NCI-H2029 treated with DMSO at 0.1 percent for 48 hours (cell line): ENCODE measurements at regions not wholly inside any gene's neighbourhood (a gene's known extent, or its start where the extent isn't known, plus 50 kb on each side); places are given as distances from the start of the nearest gene placed in this dataset.

Experiments
- DNase-seq: peaks from one replicate; lab custom pipeline; 2025; lab: John Stamatoyannopoulos, UW

GRCh38 chr2:81942136-81942680 lies 1637.7 kb upstream of the LRRTM1 start:
- DNase-seq, result no peak

- DNase-seq, result no peak
Observed at GRCh38 chr2:81940266-81940955, 1635.9 kb upstream of the LRRTM1 start.

GRCh38 chr2:81937944-81938343 lies 1633.4 kb upstream of the LRRTM1 start:
- no peak for DNase-seq

GRCh38 chr2:81903534-81903933 lies 1599.0 kb upstream of the LRRTM1 start:
- no peak for DNase-seq

GRCh38 chr2:81901017-81901416 lies 1596.5 kb upstream of the LRRTM1 start:
- no peak for DNase-seq

GRCh38 chr2:81895620-81896250 lies 1591.2 kb upstream of the LRRTM1 start:
- DNase-seq, result no peak

GRCh38 chr2:81894451-81894990 lies 1590.0 kb upstream of the LRRTM1 start:
- no peak for DNase-seq

GRCh38 chr2:81876624-81877023 lies 1572.1 kb upstream of the LRRTM1 start:
- no peak for DNase-seq

GRCh38 chr2:81872006-81872405 lies 1567.5 kb upstream of the LRRTM1 start:
- no peak for DNase-seq

- DNase-seq, result no peak
Observed at GRCh38 chr2:81870119-81870518, 1565.6 kb upstream of the LRRTM1 start.

- DNase-seq, result no peak
Observed at GRCh38 chr2:81858998-81859397, 1554.4 kb upstream of the LRRTM1 start.

GRCh38 chr2:81853341-81853740 lies 1548.8 kb upstream of the LRRTM1 start:
- DNase-seq, result no peak

- DNase-seq, result no peak
Observed at GRCh38 chr2:81852651-81853050, 1548.1 kb upstream of the LRRTM1 start.

- DNase-seq, result no peak
Observed at GRCh38 chr2:81839780-81840179, 1535.2 kb upstream of the LRRTM1 start.

GRCh38 chr2:81835321-81836000 lies 1530.9 kb upstream of the LRRTM1 start:
- no peak for DNase-seq

GRCh38 chr2:81786811-81787210 lies 1482.3 kb upstream of the LRRTM1 start:
- DNase-seq, result no peak

GRCh38 chr2:81767187-81767912 lies 1462.8 kb upstream of the LRRTM1 start:
- DNase-seq, result no peak

- DNase-seq, result no peak
Observed at GRCh38 chr2:81747481-81748070, 1443.0 kb upstream of the LRRTM1 start.

- no peak for DNase-seq
Observed at GRCh38 chr2:81739966-81740365, 1435.4 kb upstream of the LRRTM1 start.

GRCh38 chr2:81734981-81735380 lies 1430.4 kb upstream of the LRRTM1 start:
- no peak for DNase-seq

- DNase-seq, result no peak
Observed at GRCh38 chr2:81714817-81715216, 1410.3 kb upstream of the LRRTM1 start.

- no peak for DNase-seq
Observed at GRCh38 chr2:81706856-81707255, 1402.3 kb upstream of the LRRTM1 start.
